ENCODE measurements at regions not wholly inside any gene's neighbourhood (a gene's known extent, or its start where the extent isn't known, plus 50 kb on each side); places are given as distances from the start of the nearest gene placed in this dataset.
A peak's percentile ranks its signal among the peaks of the same experiment; 100 is the strongest.

DNA sequence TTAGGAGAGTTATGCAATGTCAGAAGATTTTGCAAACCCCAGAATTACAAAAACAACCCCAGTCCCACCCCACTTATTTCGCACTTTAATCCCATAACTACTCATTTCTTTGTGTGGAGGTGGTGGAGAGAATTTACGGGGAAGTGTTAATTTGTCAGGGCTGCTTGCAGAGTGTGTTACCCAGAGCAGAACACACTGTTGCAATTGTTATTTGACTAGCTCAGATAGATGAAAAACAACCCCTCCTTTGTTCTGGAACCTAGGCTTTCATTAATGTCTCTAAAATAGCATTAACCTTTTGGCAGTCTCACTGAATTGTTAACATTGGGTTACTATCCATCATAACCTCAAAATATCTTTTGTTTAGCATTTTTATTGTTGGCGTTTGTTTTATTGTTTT lies 55.8 kb upstream of the MINAR1 start:
- H3K36me3 ChIP-seq (ENCODE audit: control insufficient read depth in 2 of 2, insufficient read depth in 1 of 2, low read length in 2 of 2) = no peaks in the 10 kb centered on the region
- TF ChIP-seq HOXD13 (CRISPR knock-in tag; IDR thresholded peaks at IDR 0.05; ENCODE audit: borderline replicate concordance) (no peak), FEZF1 (tag by site-specific recombination; IDR thresholded peaks at IDR 0.05) (no peak), ZNF529 (tag by site-specific recombination; IDR thresholded peaks at IDR 0.05; ENCODE audit: insufficient replicate concordance) (no peak), ZNF791 (tag by site-specific recombination; IDR thresholded peaks at IDR 0.05) (no peak), ZFHX2 (tag by site-specific recombination; conservative IDR thresholded peaks at IDR 0.05) (no peak), ZFP41 (tag by site-specific recombination; IDR thresholded peaks at IDR 0.05; ENCODE audit: borderline replicate concordance) (no peak), SCRT2 (tag by site-specific recombination; IDR thresholded peaks at IDR 0.05) (no peak), ZNF837 (tag by site-specific recombination; IDR thresholded peaks at IDR 0.05) (no peak), ZNF660 (tag by site-specific recombination; IDR thresholded peaks at IDR 0.05) (no peak), ZNF561 (tag by site-specific recombination; IDR thresholded peaks at IDR 0.05; ENCODE audit: borderline replicate concordance) (no peak), ZNF610 (tag by site-specific recombination; IDR thresholded peaks at IDR 0.05; ENCODE audit: borderline replicate concordance) (no peak), ZNF555 (tag by site-specific recombination; conservative IDR thresholded peaks at IDR 0.05) (no peak), ZXDB (tag by site-specific recombination; IDR thresholded peaks at IDR 0.05) (no peak)
- TF ChIP-seq, protein P1, sequence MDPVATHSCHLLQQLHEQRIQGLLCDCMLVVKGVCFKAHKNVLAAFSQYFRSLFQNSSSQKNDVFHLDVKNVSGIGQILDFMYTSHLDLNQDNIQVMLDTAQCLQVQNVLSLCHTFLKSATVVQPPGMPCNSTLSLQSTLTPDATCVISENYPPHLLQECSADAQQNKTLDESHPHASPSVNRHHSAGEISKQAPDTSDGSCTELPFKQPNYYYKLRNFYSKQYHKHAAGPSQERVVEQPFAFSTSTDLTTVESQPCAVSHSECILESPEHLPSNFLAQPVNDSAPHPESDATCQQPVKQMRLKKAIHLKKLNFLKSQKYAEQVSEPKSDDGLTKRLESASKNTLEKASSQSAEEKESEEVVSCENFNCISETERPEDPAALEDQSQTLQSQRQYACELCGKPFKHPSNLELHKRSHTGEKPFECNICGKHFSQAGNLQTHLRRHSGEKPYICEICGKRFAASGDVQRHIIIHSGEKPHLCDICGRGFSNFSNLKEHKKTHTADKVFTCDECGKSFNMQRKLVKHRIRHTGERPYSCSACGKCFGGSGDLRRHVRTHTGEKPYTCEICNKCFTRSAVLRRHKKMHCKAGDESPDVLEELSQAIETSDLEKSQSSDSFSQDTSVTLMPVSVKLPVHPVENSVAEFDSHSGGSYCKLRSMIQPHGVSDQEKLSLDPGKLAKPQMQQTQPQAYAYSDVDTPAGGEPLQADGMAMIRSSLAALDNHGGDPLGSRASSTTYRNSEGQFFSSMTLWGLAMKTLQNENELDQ (tag by site-specific recombination; IDR thresholded peaks at IDR 0.05; ENCODE audit: low read depth) = no peak
- TF ChIP-seq, protein P2, sequence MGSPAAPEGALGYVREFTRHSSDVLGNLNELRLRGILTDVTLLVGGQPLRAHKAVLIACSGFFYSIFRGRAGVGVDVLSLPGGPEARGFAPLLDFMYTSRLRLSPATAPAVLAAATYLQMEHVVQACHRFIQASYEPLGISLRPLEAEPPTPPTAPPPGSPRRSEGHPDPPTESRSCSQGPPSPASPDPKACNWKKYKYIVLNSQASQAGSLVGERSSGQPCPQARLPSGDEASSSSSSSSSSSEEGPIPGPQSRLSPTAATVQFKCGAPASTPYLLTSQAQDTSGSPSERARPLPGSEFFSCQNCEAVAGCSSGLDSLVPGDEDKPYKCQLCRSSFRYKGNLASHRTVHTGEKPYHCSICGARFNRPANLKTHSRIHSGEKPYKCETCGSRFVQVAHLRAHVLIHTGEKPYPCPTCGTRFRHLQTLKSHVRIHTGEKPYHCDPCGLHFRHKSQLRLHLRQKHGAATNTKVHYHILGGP (tag by site-specific recombination; IDR thresholded peaks at IDR 0.05) = no peak
- POLR2A ChIA-PET = no interaction called here
- CTCF ChIA-PET = no interaction called here
- H3K4me3 ChIP-seq (ENCODE audit: low read depth, low read length) = no peak overlapping the region
- H3K9me3 ChIP-seq (ENCODE audit: control insufficient read depth, insufficient read depth, low read depth, low read length) = no peaks in the 10 kb centered on the region
- no peaks in the 10 kb centered on the region for H3K4me1 ChIP-seq (ENCODE audit: control insufficient read depth, insufficient read depth, low read length)
- H3K27ac ChIP-seq (ENCODE audit: extremely low read depth, low read depth, low read length) = no peak overlapping the region

DNA sequence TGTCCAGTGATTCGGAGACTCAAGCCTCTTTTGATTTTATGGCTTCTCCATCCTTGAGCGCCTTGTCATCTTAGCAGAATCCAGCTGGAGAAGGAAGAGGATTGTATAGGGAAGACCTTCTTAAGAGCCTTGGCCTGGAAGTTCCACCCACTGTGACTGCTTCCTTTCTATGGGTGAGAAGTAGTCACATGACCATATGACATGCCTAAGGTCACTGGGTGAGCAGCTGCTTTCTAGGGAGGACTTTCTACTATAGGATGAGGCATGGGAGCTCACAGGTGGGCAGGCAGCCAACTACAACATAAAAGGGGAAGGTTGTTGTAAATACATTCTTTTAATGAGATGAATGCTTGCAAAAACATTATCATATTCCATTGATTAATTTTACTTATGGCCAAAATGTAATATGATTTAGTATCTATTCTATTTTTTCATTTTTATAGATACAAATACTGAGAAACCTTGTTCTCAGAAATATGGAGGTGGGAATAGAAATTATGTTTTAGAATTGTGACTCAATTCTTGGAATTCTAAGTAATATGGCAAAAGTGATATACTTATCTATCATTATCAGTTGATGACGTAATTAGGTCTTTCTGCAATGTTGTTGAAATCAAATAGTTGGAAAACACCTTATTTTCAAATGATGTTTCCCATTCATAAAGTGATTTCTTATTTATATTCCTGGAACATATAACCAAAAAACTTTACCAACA lies 53.6 kb upstream of the MINAR1 start:
- H3K36me3 ChIP-seq (ENCODE audit: control insufficient read depth in 2 of 2, insufficient read depth in 1 of 2, low read length in 2 of 2) = no peaks in the 10 kb centered on the region
- POLR2A ChIA-PET = no interaction called here
- TF ChIP-seq, protein P2 (tag by site-specific recombination; IDR thresholded peaks at IDR 0.05) = peak; percentile 13; the same call in 1 of the 2 replicates
- no peak for TF ChIP-seq ZNF473 (tag by site-specific recombination; IDR thresholded peaks at IDR 0.05)
- no peak overlapping the region for H3K27ac ChIP-seq (ENCODE audit: extremely low read depth, low read depth, low read length)
- H3K9me3 ChIP-seq (ENCODE audit: control insufficient read depth, insufficient read depth, low read depth, low read length) = no peaks in the 10 kb centered on the region
- H3K4me3 ChIP-seq (ENCODE audit: low read depth, low read length) = no peak overlapping the region
- no peaks in the 10 kb centered on the region for H3K4me1 ChIP-seq (ENCODE audit: control insufficient read depth, insufficient read depth, low read length)
- CTCF ChIA-PET = interaction anchor here (0.5 to 6.7 kb wide), 8 partner anchors 11 to 931 kb away, joined by 3 to 133 read pairs (median 4); no protein-coding TSS in a partner anchor

All from HEK293 (cell line).